CD14-positive monocyte (primary cell): ENCODE measurements at regions not wholly inside any gene's neighbourhood (a gene's known extent, or its start where the extent isn't known, plus 50 kb on each side); places are given as distances from the start of the nearest gene placed in this dataset.
"Not testable (repeated sequence)": the region's sequence is repeated elsewhere in the genome, so short reads cannot be mapped to it uniquely, and the experiment has no call there.

Experiments used
- DNase-seq, 3 donors: peaks; one replicate each; pipeline ENCODE4 v3.0.0-alpha.2; 2011 to 2022
- H2AFZ ChIP-seq: 2 replicates; pipeline ENCODE4 v1.6.0; 2012; ENCODE audit warnings: mild to moderate bottlenecking, low read depth, low read length, inconsistent platforms; ENCODE audit not compliant: insufficient read depth, poor library complexity, severe bottlenecking
- H3K27ac ChIP-seq, 2 donors: 1 replicate in 1 of 2; 2 replicates in 1 of 2; pipeline ENCODE4 v1.5.1; 2012 to 2013; ENCODE audit warnings: low read length in 2 of 2, control low read depth in 1 of 2, inconsistent platforms in 1 of 2, low read depth in 1 of 2, mild to moderate bottlenecking in 1 of 2
- H3K27me3 ChIP-seq, 2 donors: one replicate each; pipeline versions ENCODE4 v1.6.0 to v1.6.1; 2011 to 2013; ENCODE audit warnings: low read length in 2 of 2; ENCODE audit not compliant: control insufficient read depth in 2 of 2, insufficient read depth in 2 of 2
- H3K36me3 ChIP-seq, 2 donors: replicated peaks in 1 of 2; 1 replicate in 1 of 2; 2 replicates in 1 of 2; pipeline versions ENCODE4 v1.5.1 to v1.6.1; 2012 to 2013; ENCODE audit warnings: low read length in 2 of 2, control low read depth in 1 of 2, inconsistent platforms in 1 of 2, mild to moderate bottlenecking in 1 of 2; ENCODE audit not compliant: insufficient read depth in 2 of 2, control insufficient read depth in 1 of 2
- H3K4me1 ChIP-seq, 2 donors: 1 replicate in 1 of 2; 2 replicates in 1 of 2; pipeline versions ENCODE4 v1.5.1 to v1.6.1; 2012 to 2013; ENCODE audit warnings: low read length in 2 of 2, control low read depth in 1 of 2, inconsistent platforms in 1 of 2, mild to moderate bottlenecking in 1 of 2, moderate library complexity in 1 of 2; ENCODE audit not compliant: insufficient read depth in 2 of 2, control insufficient read depth in 1 of 2
- H3K4me2 ChIP-seq: replicated peaks from 2 replicates; pipeline ENCODE3; 2012; ENCODE audit warnings: low read length, moderate library complexity, mild to moderate bottlenecking; ENCODE audit not compliant: poor library complexity, severe bottlenecking; ENCODE audit errors: extremely low read depth
- H3K4me3 ChIP-seq, 3 experiments: fragments of 200-600 bp in 1 of 3; sonication (generic) in 1 of 3; replicated peaks in 1 of 3; 1 replicate in 2 of 3; 2 replicates in 1 of 3; pipeline ENCODE4 v1.5.1; 2011 to 2013; ENCODE audit warnings: low read length in 3 of 3, mild to moderate bottlenecking in 3 of 3, control low read depth in 2 of 3, low read depth in 2 of 3, inconsistent platforms in 1 of 3, moderate library complexity in 1 of 3
- H3K79me2 ChIP-seq: 2 replicates; pipeline ENCODE4 v1.6.0; 2012; ENCODE audit warnings: mild to moderate bottlenecking, control low read depth, inconsistent platforms, low read length, moderate library complexity; ENCODE audit not compliant: insufficient read depth
- H3K9ac ChIP-seq: 2 replicates; pipeline ENCODE4 v1.6.0; 2017; ENCODE audit warnings: low read length, mild to moderate bottlenecking; ENCODE audit not compliant: insufficient read depth, poor library complexity, severe bottlenecking
- H3K9me3 ChIP-seq, 2 donors: replicated peaks in 1 of 2; 1 replicate in 1 of 2; 2 replicates in 1 of 2; pipeline versions ENCODE4 v1.5.1 to v1.6.1; 2012 to 2013; ENCODE audit warnings: low read length in 2 of 2, control low read depth in 1 of 2; ENCODE audit not compliant: control insufficient read depth in 1 of 2, insufficient read depth in 1 of 2
- H4K20me1 ChIP-seq: 2 replicates; pipeline ENCODE4 v1.6.0; 2012; ENCODE audit warnings: mild to moderate bottlenecking, low read length, control low read depth, moderate library complexity; ENCODE audit not compliant: insufficient read depth
- H3K27ac Mint-ChIP-seq, 7 donors: one replicate each; pipeline ENCODE4 v1.8.0; 2020; ENCODE audit warnings: mild to moderate bottlenecking in 7 of 7, mixed read lengths in 7 of 7, moderate library complexity in 6 of 7, inconsistent platforms in 2 of 7
- H3K27me3 Mint-ChIP-seq, 3 donors: one replicate each; pipeline ENCODE4 v1.8.0; 2021 to 2022; ENCODE audit warnings: low read depth in 3 of 3, mild to moderate bottlenecking in 3 of 3, mixed read lengths in 3 of 3, moderate library complexity in 3 of 3, inconsistent platforms in 1 of 3
- H3K36me3 Mint-ChIP-seq, 2 donors: one replicate each; pipeline ENCODE4 v1.8.0; 2020; ENCODE audit warnings: mixed read lengths in 2 of 2, inconsistent platforms in 1 of 2, mild to moderate bottlenecking in 1 of 2
- H3K4me1 Mint-ChIP-seq: one replicate; pipeline ENCODE4 v1.8.0; 2020; ENCODE audit warnings: mild to moderate bottlenecking, mixed read lengths
- H3K4me3 Mint-ChIP-seq, 2 donors: one replicate each; pipeline ENCODE4 v1.8.0; 2020; ENCODE audit warnings: mild to moderate bottlenecking in 2 of 2, mixed read lengths in 2 of 2, moderate library complexity in 1 of 2
- H3K9me3 Mint-ChIP-seq, 7 donors: one replicate each; pipeline ENCODE4 v1.8.0; 2020 to 2022; ENCODE audit warnings: mixed read lengths in 7 of 7, mild to moderate bottlenecking in 6 of 7, moderate library complexity in 6 of 7, inconsistent platforms in 2 of 7
- WGBS: methylation state at CpG from one replicate; pipeline ENCODE4 v1.1.5; 2013; ENCODE audit warnings: missing lambda C conversion rate; ENCODE audit not compliant: insufficient coverage; 5-methylcytosine and 5-hydroxymethylcytosine counted together
- intact Hi-C, 2 donors: fragments of 100-400 bp; cut with micrococcal nuclease; formaldehyde crosslinking; loops; one replicate each; pipeline versions ENCODE4 v1.15.0 to v1.15.1; 2023

- peaks cover 28% of the 10 kb centered on the region for H3K4me1 Mint-ChIP-seq
- H3K4me3 Mint-ChIP-seq, DNase-seq, H3K27me3 ChIP-seq, H3K9me3 Mint-ChIP-seq, intact Hi-C loops, H2AFZ ChIP-seq, H3K4me2 ChIP-seq, H3K9ac ChIP-seq, H3K9me3 ChIP-seq, H3K27me3 Mint-ChIP-seq, H3K4me3 ChIP-seq, H3K79me2 ChIP-seq, H3K27ac ChIP-seq: not testable (repeated sequence)
- 74% methylated on average over 3 of the region's 12 CpGs for WGBS
- H3K36me3 ChIP-seq: peaks cover 37 to 57% of the 10 kb centered on the region in 2 donors
- H4K20me1 ChIP-seq: peaks cover 25% of the 10 kb centered on the region
- peak overlapping the region in 2 of 7 donors; percentile 15 to 28 for H3K27ac Mint-ChIP-seq
- peaks cover 47 to 79% of the 10 kb centered on the region in 2 donors for H3K36me3 Mint-ChIP-seq
- peaks cover 24 to 29% of the 10 kb centered on the region in 2 donors for H3K4me1 ChIP-seq
These were observed 128.1 kb downstream of the LRRC37A3 start for GRCh38 chr17:64791226-64791625.

GRCh38 chr17:64790690-64791089, 128.6 kb upstream of the SMURF2 start:
- intact Hi-C loops, H3K4me3 Mint-ChIP-seq, H3K27me3 ChIP-seq, H3K79me2 ChIP-seq, H3K4me3 ChIP-seq, H3K9me3 Mint-ChIP-seq, H3K9me3 ChIP-seq, H3K9ac ChIP-seq, H2AFZ ChIP-seq, DNase-seq, H3K27me3 Mint-ChIP-seq, H3K4me2 ChIP-seq, H3K27ac ChIP-seq, H3K27ac Mint-ChIP-seq: not testable (repeated sequence)
- Histone ChIP-seq H3K4me1 (peaks cover 24 to 29% of the 10 kb centered on the region in 2 donors), H3K36me3 (peaks cover 42 to 62% of the 10 kb centered on the region in 2 donors), H4K20me1 (peaks cover 24% of the 10 kb centered on the region)
- WGBS: 100% methylated on average over 2 of the region's 5 CpGs
- Mint-ChIP-seq H3K36me3 (peaks cover 49 to 81% of the 10 kb centered on the region in 2 donors), H3K4me1 (peaks cover 28% of the 10 kb centered on the region)

GRCh38 chr17:64790193-64790592, 128.1 kb upstream of the SMURF2 start:
- H3K27me3 Mint-ChIP-seq, H3K9me3 Mint-ChIP-seq, H3K9me3 ChIP-seq, intact Hi-C loops, H3K9ac ChIP-seq, H3K27me3 ChIP-seq, H2AFZ ChIP-seq, H3K4me2 ChIP-seq, H3K4me3 Mint-ChIP-seq, H3K79me2 ChIP-seq, H3K4me3 ChIP-seq, DNase-seq, H3K27ac ChIP-seq: not testable (repeated sequence)
- peaks cover 51 to 85% of the 10 kb centered on the region in 2 donors for H3K36me3 Mint-ChIP-seq
- H3K36me3 ChIP-seq: peaks cover 47 to 67% of the 10 kb centered on the region in 2 donors
- H3K4me1 Mint-ChIP-seq: peaks cover 27% of the 10 kb centered on the region
- WGBS: no CpG with 5 or more reads among the region's 5 CpGs
- peak overlapping the region in 1 of 7 donors; percentile 26 for H3K27ac Mint-ChIP-seq
- H3K4me1 ChIP-seq: peaks cover 24 to 27% of the 10 kb centered on the region in 2 donors
- peaks cover 26% of the 10 kb centered on the region for H4K20me1 ChIP-seq

GRCh38 chr17:64789061-64789445, 126.9 kb upstream of the SMURF2 start:
- H3K4me3 ChIP-seq, H3K4me2 ChIP-seq, H3K9me3 Mint-ChIP-seq, H3K27ac Mint-ChIP-seq, H3K27me3 Mint-ChIP-seq, H2AFZ ChIP-seq, H3K9ac ChIP-seq, H3K4me3 Mint-ChIP-seq, DNase-seq, H3K9me3 ChIP-seq, H3K79me2 ChIP-seq, H3K27ac ChIP-seq, intact Hi-C loops, H3K27me3 ChIP-seq: not testable (repeated sequence)
- peaks cover 58 to 77% of the 10 kb centered on the region in 2 donors for H3K36me3 ChIP-seq
- peaks cover 14 to 16% of the 10 kb centered on the region in 2 donors for H3K4me1 ChIP-seq
- Mint-ChIP-seq H3K4me1 (peaks cover 15% of the 10 kb centered on the region), H3K36me3 (peaks cover 53 to 85% of the 10 kb centered on the region in 2 donors)
- no CpG with 5 or more reads among the region's 8 CpGs for WGBS
- H4K20me1 ChIP-seq: peaks cover 28% of the 10 kb centered on the region
